NCI-H748 treated with DMSO at 0.1 percent for 48 hours (cell line): ENCODE measurements at regions not wholly inside any gene's neighbourhood (a gene's known extent, or its start where the extent isn't known, plus 50 kb on each side); places are given as distances from the start of the nearest gene placed in this dataset.
"Not testable (repeated sequence)": the region's sequence is repeated elsewhere in the genome, so short reads cannot be mapped to it uniquely, and the experiment has no call there.

Experiments
- DNase-seq: peaks from one replicate; lab custom pipeline; 2025; lab: John Stamatoyannopoulos, UW

- no peak for DNase-seq
Observed at GRCh38 chr6:88499436-88499835, 333.3 kb upstream of the CNR1 start.

DNA sequence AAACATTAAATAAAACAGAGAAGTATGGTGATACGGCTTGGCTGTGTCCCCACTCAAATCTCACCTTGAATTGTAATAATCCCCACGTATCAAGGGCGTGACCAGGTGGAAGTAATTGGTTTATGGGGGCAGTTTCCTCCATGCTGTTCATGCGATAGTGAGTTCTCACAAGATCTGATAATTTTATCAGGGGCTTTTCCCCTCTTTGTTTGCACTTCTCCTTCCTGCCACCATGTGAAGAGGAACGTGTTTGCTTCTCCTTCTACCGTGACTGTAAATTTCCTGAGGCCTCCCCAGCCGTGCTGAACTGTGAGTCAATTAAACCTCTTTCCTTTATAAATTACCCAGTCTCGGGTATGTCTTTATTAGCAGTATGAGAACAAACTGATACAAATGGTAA is 331.3 kb upstream of the CNR1 start:
- not testable (repeated sequence) for DNase-seq

GRCh38 chr6:88494401-88495140 is 328.4 kb upstream of the CNR1 start:
- no peak for DNase-seq

- DNase-seq = no peak
Observed at GRCh38 chr6:88493717-88494116, 327.6 kb upstream of the CNR1 start.

DNA sequence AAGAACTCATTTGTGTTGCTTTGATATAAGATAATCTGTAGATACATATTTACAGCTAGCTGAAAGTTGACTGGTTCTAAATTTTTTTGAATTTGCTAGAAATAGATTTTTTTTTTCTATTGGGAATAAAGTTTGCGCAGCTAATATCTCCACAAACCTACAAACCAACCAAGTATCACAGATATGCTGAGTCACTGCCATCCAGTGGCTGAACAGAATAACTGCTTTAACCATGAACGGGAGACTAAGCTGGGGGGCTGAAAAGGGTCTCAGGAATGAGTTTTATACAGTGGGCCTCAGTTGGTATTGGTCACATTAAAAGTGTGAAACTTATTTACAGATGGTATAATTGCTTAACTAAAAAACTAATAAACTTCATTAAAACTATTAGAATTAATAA is 326.7 kb upstream of the CNR1 start:
- no peak for DNase-seq

GRCh38 chr6:88492241-88492640 is 326.1 kb upstream of the CNR1 start:
- DNase-seq = no peak

DNA sequence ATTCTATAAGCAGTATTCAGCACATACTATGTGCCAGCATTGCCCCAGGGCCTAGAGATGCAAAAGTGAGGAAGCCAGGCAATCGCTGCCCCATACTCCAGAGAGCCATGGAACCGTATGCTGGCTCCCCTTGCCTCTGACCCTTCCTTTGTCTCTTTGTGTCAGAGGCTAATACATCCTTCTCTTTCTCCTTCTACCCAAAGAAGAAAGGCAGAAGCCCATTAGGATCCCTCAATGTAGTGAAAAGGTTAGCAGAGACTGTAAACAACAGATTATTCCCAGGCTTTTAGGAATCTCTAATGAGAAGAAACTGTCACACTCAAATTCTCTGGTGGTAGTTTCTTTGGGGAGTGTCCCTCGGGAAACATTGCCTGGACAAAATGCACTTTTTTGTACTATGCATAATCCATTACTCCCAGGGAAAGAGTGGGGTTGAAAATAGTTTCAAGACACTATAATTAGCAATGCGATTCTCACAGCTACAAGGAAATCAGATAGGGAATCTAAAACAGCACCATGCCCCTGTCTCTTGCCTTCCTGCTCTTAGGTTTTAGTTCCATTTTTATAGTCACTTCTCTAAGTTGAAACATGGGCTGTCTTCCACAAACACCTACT is 325.2 kb upstream of the CNR1 start:
- DNase-seq = no peak

- no peak for DNase-seq
Observed at GRCh38 chr6:88490908-88491264, 324.7 kb upstream of the CNR1 start.

DNA sequence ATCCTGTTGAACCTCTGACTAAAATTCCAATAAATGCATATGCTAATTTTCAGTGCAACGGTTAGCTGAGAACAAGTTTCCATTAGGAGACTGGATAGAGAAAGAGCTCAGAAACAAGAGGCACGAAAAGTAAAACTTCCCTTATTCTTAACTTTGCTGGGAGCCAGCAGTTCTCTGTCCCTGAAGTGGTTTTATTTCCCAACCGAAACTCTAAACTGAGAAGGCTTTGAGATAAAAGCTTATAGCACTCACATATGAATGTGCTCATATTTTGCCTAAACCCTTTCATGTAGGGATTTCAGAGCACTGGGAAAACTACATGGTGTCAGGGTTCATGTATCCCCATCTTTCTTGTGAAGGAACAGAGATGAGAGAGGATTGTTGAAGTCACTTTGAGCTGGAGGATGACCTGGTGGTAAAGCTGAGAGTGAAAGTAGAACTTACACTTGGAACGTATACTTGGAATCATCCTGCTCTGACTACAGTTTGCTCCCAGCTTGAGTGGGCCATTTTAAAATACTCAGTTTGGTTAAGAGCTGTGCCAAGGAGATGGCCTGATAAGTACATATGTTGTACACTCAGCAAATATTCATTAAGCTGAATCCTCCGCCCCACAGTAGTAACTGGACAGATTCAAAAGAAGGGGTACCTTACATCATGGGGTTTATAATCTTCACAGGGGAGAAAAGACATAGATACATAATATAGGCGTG is 324.2 kb upstream of the CNR1 start:
- no peak for DNase-seq

DNA sequence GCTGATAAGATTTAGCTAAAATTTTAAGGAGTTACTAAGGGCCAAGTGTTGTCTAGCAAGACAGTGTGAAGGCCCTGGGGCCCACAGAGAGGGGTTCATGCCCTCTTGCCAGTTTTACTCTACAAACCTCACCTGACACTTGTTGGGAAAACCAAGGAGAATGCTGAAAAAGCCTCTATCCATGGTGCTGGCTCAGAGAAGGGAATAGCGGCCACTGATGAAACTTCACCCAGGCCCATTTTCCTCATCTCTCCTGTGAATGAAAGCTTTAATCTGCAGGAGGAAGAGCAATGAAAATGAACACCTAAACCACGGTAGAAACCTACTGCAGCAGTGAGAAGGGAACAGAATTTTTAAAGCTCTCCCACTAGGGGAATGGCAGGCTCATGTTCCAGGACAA is 317.3 kb upstream of the CNR1 start:
- no peak for DNase-seq

DNA sequence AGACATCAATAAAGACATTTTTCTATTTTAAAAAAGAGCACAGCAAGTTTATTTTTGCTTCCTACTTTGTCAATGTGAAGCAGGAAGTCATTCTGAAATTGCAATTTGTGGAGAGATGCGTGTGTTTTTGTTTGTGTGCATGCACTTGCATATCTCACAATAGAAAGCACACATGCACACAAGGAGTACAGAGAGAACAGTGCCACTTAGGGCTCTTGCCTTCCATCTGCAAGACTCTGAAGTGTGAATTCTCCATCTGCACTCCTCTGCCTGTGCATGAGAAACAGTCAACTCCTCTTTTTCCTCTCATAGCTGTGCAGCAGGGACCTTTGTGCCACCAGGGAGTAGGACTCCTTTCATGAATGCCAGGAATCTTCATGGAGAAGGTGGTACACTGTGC is 316.3 kb upstream of the CNR1 start:
- DNase-seq = no peak

- no peak for DNase-seq
Observed at GRCh38 chr6:88481519-88481918, 315.4 kb upstream of the CNR1 start.

GRCh38 chr6:88480816-88481215 is 314.7 kb upstream of the CNR1 start:
- no peak for DNase-seq

DNA sequence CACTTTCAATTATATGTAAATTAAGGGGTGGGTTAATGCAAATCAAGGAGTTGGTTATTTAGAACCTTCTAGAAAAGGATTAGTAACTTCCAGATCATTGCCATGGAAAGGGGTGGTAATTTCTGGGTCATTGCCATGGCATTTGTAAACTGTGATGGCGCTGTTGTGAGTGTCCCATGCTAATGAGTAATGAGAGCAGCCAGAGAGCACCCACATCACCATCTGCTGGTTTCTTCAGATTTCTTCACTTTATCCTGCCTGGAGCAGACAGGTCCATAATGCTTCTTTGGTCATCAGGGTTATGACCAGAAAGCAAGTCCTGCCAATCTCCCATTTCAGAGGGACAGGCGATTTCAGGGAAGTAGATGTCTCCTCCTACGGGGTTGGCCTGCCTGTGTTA is 311.3 kb upstream of the CNR1 start:
- DNase-seq = no peak

DNA sequence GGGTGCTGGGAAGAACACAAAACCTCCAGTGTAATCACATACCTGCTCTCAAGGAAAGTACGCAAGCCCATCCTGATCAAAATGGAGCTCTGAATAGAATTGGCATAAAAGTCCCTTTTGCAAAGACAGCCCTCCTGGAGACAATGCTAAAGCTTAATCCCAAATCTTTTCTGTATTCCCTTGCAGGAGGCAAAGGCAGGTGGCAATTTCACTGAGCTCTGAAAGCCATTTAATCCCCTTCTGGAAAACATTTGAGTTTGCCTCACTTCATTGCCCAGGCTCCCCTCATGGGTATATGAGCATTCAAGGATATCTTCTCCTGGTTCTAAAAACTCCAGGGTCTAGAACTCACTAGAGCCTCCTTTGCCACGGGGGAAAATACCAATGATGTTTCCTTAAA is 310.2 kb upstream of the CNR1 start:
- no peak for DNase-seq

GRCh38 chr6:88474720-88475119 is 308.6 kb upstream of the CNR1 start:
- DNase-seq = no peak

DNA sequence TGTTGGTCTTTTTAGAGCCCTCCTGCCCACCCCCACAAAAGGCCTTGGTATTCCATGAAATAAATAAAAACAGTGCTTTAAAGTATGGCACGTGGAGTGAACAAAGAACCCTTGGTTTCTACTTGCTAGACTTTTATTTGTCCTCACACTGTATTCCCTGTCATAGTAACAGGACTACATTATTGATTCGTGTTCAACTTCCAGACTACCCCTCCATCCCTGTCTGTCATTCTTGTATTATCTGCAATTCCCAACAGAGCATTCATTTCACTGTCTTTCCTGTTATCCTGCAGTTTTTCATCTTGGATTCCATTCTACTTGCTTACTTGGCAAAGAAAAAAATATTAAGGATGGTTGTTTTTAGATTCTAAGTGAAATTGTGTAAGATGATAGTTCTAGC is 307.4 kb upstream of the CNR1 start:
- DNase-seq = no peak

DNA sequence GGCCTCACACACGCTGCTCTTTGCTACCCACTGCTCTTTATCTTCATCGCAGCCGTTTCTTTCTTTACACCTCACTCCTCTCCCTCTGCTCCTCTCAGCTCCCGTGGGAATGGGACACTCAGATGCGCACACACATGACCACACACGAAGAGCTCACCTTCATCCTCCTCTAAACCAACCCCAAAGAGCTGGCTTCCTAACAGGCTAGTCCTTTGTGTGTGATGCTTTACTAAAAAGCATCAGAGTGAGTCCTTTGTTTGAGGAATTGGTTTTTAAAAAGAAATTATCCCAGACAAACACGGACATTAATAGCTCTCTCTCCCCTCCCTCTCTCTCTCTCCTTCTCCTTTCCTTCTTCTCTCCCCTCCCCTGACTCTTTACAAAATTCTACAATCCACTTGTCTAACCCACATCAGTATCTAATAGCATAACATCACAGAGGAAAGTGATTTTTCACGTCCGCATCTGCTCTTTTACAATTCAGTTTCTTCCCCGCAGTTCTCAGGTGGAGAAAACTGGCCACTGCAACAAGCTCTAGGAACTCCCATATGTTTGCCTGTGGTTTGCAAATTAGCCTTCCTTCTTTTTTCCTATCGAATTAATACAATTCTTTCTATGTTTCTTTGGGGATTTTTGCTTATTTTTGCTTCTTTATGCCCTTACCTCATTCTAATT is 306.8 kb upstream of the CNR1 start:
- DNase-seq = no peak

DNA sequence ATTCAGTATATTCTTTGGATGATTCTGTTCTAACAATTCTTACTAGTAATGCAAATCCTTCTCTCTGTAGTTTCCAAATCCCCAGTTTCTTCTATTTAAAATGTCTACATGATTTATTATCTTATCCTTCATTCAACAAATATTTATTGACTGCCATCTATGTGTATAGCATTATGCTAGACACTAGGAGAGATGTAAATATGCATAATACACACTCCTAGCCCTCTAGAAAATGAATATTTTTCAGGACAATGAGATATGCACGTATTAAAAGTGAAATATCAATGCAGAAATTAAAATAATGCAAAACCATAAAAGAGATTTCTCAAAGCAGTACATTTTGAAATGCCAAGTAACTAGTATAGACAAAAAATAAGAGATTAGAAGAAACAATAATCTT is 293.5 kb upstream of the CNR1 start:
- no peak for DNase-seq

DNA sequence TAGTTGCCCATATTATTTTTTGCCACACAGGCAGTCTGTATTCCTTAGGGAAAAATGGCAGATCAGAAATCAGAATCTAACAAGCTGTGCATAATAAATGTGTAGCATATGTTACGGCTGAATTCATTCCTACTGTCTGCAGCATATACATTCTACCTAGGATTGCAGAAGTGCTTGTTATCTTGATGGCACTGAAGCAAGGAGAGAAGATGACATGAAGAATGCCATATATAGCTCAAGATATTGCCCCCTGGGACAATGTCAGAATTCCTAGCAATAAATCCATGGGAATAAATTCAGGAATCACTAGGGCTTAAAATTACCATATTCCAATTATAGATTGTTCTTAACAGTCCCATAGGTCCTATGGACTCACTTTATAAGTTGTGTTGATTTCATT is 293.0 kb upstream of the CNR1 start:
- no peak for DNase-seq

DNA sequence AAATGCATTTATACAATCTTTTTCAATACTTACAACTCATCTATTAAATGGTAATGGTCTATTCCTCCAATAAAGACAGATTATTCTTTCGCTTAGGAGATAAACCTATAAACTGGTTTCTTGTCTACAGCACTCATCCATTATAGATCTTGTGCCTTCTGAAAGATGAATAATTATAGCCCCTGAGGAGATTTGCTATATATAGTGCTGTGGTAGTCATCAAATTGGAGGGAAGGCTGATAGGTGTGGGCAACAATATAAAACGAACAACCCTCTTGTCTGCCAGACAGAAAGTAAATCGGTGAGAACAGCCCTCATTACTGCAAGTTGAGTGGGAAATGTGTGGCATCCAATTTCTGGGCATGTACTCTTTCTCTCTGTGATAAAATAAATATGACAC is 292.5 kb upstream of the CNR1 start:
- no peak for DNase-seq

DNA sequence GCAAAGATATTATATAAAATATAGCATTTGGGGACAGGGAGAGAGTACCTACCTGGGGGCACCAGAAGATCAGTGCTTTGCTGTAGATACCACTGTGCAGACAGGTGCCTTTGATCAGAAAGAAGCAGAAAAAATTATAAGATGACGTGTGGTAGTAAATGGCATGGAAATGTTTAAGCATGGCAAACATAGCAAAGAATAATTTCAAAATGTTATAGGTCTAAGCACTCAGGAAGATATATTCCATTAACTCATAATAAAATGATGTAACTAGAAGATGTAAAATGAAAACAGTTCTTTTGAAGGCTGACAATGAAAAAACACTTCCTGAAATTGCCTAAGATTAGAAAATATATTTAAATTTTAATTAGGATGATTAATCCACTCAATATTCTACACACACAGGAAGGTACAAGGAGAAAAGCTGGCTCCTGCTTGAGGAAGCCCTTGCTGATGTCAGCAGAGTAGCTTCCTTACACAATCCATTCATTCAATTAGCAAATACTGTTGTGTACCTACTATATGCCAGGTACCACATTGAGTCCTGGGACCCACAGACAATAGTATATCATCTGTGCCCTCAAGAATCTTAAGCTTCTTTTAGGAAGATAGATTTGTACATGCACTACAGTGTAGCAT is 290.2 kb upstream of the CNR1 start:
- no peak for DNase-seq

- DNase-seq = no peak
Observed at GRCh38 chr6:88455317-88455716, 289.2 kb upstream of the CNR1 start.
